Retinal pigment epithelial cell (primary cell): ENCODE measurements at regions not wholly inside any gene's neighbourhood (a gene's known extent, or its start where the extent isn't known, plus 50 kb on each side); places are given as distances from the start of the nearest gene placed in this dataset.

Experiments
- DNase-seq: peaks from one replicate; pipeline ENCODE4 v3.0.0-alpha.2; 2010; ENCODE audit warnings: low read depth
- H3K4me3 ChIP-seq: 2 replicates; pipeline ENCODE4 v1.5.1; 2011; ENCODE audit warnings: mild to moderate bottlenecking, low read length, control low read depth, moderate library complexity
- CTCF ChIP-seq: conservative IDR thresholded peaks from 2 replicates; pipeline ENCODE4 v1.5.1; 2011; ENCODE audit warnings: low read depth, low read length, control low read depth, inconsistent platforms

- no peak for TF ChIP-seq CTCF
- no peak for DNase-seq
These were observed 89.9 kb upstream of the PTCH1 start for GRCh38 chr9:95606489-95607350.

GRCh38 chr9:95605816-95606488, 89.2 kb upstream of the PTCH1 start:
- TF ChIP-seq CTCF = no peak
- H3K4me3 ChIP-seq = no peak overlapping the region
- peak; percentile 68 for DNase-seq

More at GRCh38 chr9:95606489-95607350, 89.9 kb upstream of the PTCH1 start:
- no peak overlapping the region for H3K4me3 ChIP-seq

- DNase-seq = no peak
- no peak for TF ChIP-seq CTCF
- H3K4me3 ChIP-seq = no peak overlapping the region
These were observed 88.3 kb upstream of the PTCH1 start for GRCh38 chr9:95605101-95605500.

GRCh38 chr9:95598236-95598635, 81.5 kb upstream of the PTCH1 start:
- H3K4me3 ChIP-seq = no peak overlapping the region
- TF ChIP-seq CTCF = no peak
- DNase-seq = peak; percentile 54

- H3K4me3 ChIP-seq = no peak overlapping the region
- DNase-seq = no peak
- TF ChIP-seq CTCF = no peak
These were observed 79.0 kb upstream of the PTCH1 start for GRCh38 chr9:95595721-95596295.

- H3K4me3 ChIP-seq = no peak overlapping the region
- no peak for DNase-seq
- no peak for TF ChIP-seq CTCF
These were observed 76.2 kb upstream of the PTCH1 start for GRCh38 chr9:95592931-95593330.
